Stimulated activated naive B cell treated with anti-CD40 and anti-IgM and Interleukin-4, amounts not matched to agents 10 μg/mL and 1 μg/mL and 100 μg/mL, for 72 hours (primary cell): ENCODE measurements at regions not wholly inside any gene's neighbourhood (a gene's known extent, or its start where the extent isn't known, plus 50 kb on each side); places are given as distances from the start of the nearest gene placed in this dataset.

ENCODE experiments used
- ATAC-seq, 2 donors: fragments of 150-1000 bp; cut with Tn5 transposase; replicated peaks; 2 replicates each; pipeline ENCODE4 v1.10.0; 2021; ENCODE audit warnings: moderate library complexity in 1 of 2
- DNase-seq: peaks from one replicate; pipeline ENCODE4 v3.0.0; 2021
- H3K27ac Mint-ChIP-seq: one replicate; pipeline ENCODE4 v1.8.0; 2022; ENCODE audit warnings: mild to moderate bottlenecking, mixed read lengths
- H3K27me3 Mint-ChIP-seq, 2 donors: one replicate each; pipeline ENCODE4 v1.8.0; 2022; ENCODE audit warnings: mixed read lengths in 2 of 2
- H3K36me3 Mint-ChIP-seq, 2 donors: one replicate each; pipeline ENCODE4 v1.8.0; 2022; ENCODE audit warnings: mixed read lengths in 2 of 2, mild to moderate bottlenecking in 1 of 2
- H3K4me1 Mint-ChIP-seq, 2 donors: one replicate each; pipeline ENCODE4 v1.8.0; 2022; ENCODE audit warnings: mixed read lengths in 2 of 2, mild to moderate bottlenecking in 1 of 2
- H3K4me3 Mint-ChIP-seq, 2 donors: one replicate each; pipeline ENCODE4 v1.8.0; 2022; ENCODE audit warnings: mild to moderate bottlenecking in 2 of 2, mixed read lengths in 2 of 2, moderate library complexity in 1 of 2
- H3K9me3 Mint-ChIP-seq, 2 donors: one replicate each; pipeline ENCODE4 v1.8.0; 2022; ENCODE audit warnings: mixed read lengths in 2 of 2, mild to moderate bottlenecking in 1 of 2

GRCh38 chr21:20661745-20662422 is 336.3 kb upstream of the NCAM2 start:
- no peak for ATAC-seq
- Mint-ChIP-seq H3K27ac (no peak overlapping the region), H3K27me3 (no peaks in the 10 kb centered on the region), H3K36me3 (no peaks in the 10 kb centered on the region), H3K4me3 (no peak overlapping the region), H3K4me1 (no peaks in the 10 kb centered on the region), H3K9me3 (peaks cover 3 to 6% of the 10 kb centered on the region in 2 donors)
- no peak for DNase-seq

- Mint-ChIP-seq H3K27me3 (no peaks in the 10 kb centered on the region), H3K4me1 (no peaks in the 10 kb centered on the region), H3K27ac (no peak overlapping the region), H3K36me3 (no peaks in the 10 kb centered on the region), H3K9me3 (peaks cover 3 to 6% of the 10 kb centered on the region in 2 donors), H3K4me3 (no peak overlapping the region)
- no peak for ATAC-seq
- no peak for DNase-seq
Observed at GRCh38 chr21:20662514-20662913, 335.7 kb upstream of the NCAM2 start.

GRCh38 chr21:20667931-20668330 is 330.3 kb upstream of the NCAM2 start:
- Mint-ChIP-seq H3K36me3 (no peaks in the 10 kb centered on the region), H3K27me3 (no peaks in the 10 kb centered on the region), H3K9me3 (peaks cover 5 to 12% of the 10 kb centered on the region in 2 donors), H3K4me1 (no peaks in the 10 kb centered on the region), H3K4me3 (no peak overlapping the region), H3K27ac (no peak overlapping the region)
- no peak for DNase-seq
- ATAC-seq: no peak

- no peak for DNase-seq
- H3K4me3 Mint-ChIP-seq: no peak overlapping the region
- H3K9me3 Mint-ChIP-seq: peaks cover 3 to 8% of the 10 kb centered on the region in 2 donors
Observed at GRCh38 chr21:20685475-20685874, 312.7 kb upstream of the NCAM2 start.

GRCh38 chr21:20698585-20698984 is 299.6 kb upstream of the NCAM2 start:
- peaks cover 7 to 8% of the 10 kb centered on the region in 2 donors for H3K9me3 Mint-ChIP-seq
- H3K36me3 Mint-ChIP-seq: no peaks in the 10 kb centered on the region
- no peak overlapping the region for H3K4me3 Mint-ChIP-seq
- H3K27ac Mint-ChIP-seq: no peak overlapping the region
- H3K4me1 Mint-ChIP-seq: no peaks in the 10 kb centered on the region
- ATAC-seq (no peak), DNase-seq (no peak)
- no peaks in the 10 kb centered on the region for H3K27me3 Mint-ChIP-seq

More at GRCh38 chr21:20685475-20685874, 312.7 kb upstream of the NCAM2 start:
- Mint-ChIP-seq H3K27me3 (no peaks in the 10 kb centered on the region), H3K27ac (no peak overlapping the region), H3K36me3 (no peaks in the 10 kb centered on the region), H3K4me1 (no peaks in the 10 kb centered on the region)
- ATAC-seq: no peak

- no peaks in the 10 kb centered on the region for H3K27me3 Mint-ChIP-seq
Observed at GRCh38 chr21:20701235-20701634, 297.0 kb upstream of the NCAM2 start.

GRCh38 chr21:20703112-20703767 is 295.0 kb upstream of the NCAM2 start:
- ATAC-seq: no peak
- H3K4me3 Mint-ChIP-seq: no peak overlapping the region
- H3K27me3 Mint-ChIP-seq: no peaks in the 10 kb centered on the region
- no peak for DNase-seq
- H3K36me3 Mint-ChIP-seq: no peaks in the 10 kb centered on the region
- no peaks in the 10 kb centered on the region for H3K4me1 Mint-ChIP-seq
- H3K27ac Mint-ChIP-seq: no peak overlapping the region
- peaks cover 7 to 8% of the 10 kb centered on the region in 2 donors for H3K9me3 Mint-ChIP-seq

More at GRCh38 chr21:20701235-20701634, 297.0 kb upstream of the NCAM2 start:
- peaks cover 7 to 8% of the 10 kb centered on the region in 2 donors for H3K9me3 Mint-ChIP-seq
- ATAC-seq (no peak), DNase-seq (no peak)
- no peak overlapping the region for H3K4me3 Mint-ChIP-seq
- H3K4me1 Mint-ChIP-seq: no peaks in the 10 kb centered on the region
- no peak overlapping the region for H3K27ac Mint-ChIP-seq
- no peaks in the 10 kb centered on the region for H3K36me3 Mint-ChIP-seq

- Mint-ChIP-seq H3K27me3 (no peaks in the 10 kb centered on the region), H3K36me3 (no peaks in the 10 kb centered on the region), H3K4me1 (no peaks in the 10 kb centered on the region), H3K27ac (no peak overlapping the region), H3K9me3 (peaks cover 2 to 3% of the 10 kb centered on the region in 2 donors), H3K4me3 (no peak overlapping the region)
- DNase-seq (no peak), ATAC-seq (no peak)
Observed at GRCh38 chr21:20720623-20721022, 277.6 kb upstream of the NCAM2 start.

GRCh38 chr21:20721151-20721550 is 277.1 kb upstream of the NCAM2 start:
- H3K4me1 Mint-ChIP-seq: no peaks in the 10 kb centered on the region
- no peak for DNase-seq
- no peak overlapping the region for H3K4me3 Mint-ChIP-seq
- H3K27me3 Mint-ChIP-seq: no peaks in the 10 kb centered on the region
- ATAC-seq: no peak
- no peak overlapping the region for H3K27ac Mint-ChIP-seq
- H3K36me3 Mint-ChIP-seq: no peaks in the 10 kb centered on the region
- peaks cover 2 to 3% of the 10 kb centered on the region in 2 donors for H3K9me3 Mint-ChIP-seq

- Mint-ChIP-seq H3K4me3 (no peak overlapping the region), H3K27ac (no peak overlapping the region), H3K27me3 (no peaks in the 10 kb centered on the region), H3K9me3 (peaks cover 0 to 2% of the 10 kb centered on the region in 2 donors), H3K36me3 (no peaks in the 10 kb centered on the region), H3K4me1 (no peaks in the 10 kb centered on the region)
- DNase-seq (no peak), ATAC-seq (no peak)
Observed at GRCh38 chr21:20728691-20729090, 269.5 kb upstream of the NCAM2 start.

- Mint-ChIP-seq H3K27me3 (no peaks in the 10 kb centered on the region), H3K9me3 (peaks cover 0 to 2% of the 10 kb centered on the region in 2 donors), H3K36me3 (no peaks in the 10 kb centered on the region), H3K4me1 (no peaks in the 10 kb centered on the region), H3K27ac (no peak overlapping the region), H3K4me3 (no peak overlapping the region)
- ATAC-seq (no peak), DNase-seq (no peak)
Observed at GRCh38 chr21:20729376-20729775, 268.8 kb upstream of the NCAM2 start.

- Mint-ChIP-seq H3K9me3 (peaks cover 0 to 2% of the 10 kb centered on the region in 2 donors), H3K4me3 (no peak overlapping the region), H3K4me1 (no peaks in the 10 kb centered on the region), H3K27me3 (no peaks in the 10 kb centered on the region), H3K27ac (no peak overlapping the region), H3K36me3 (no peaks in the 10 kb centered on the region)
- ATAC-seq (no peak), DNase-seq (no peak)
Observed at GRCh38 chr21:20730441-20730840, 267.8 kb upstream of the NCAM2 start.

GRCh38 chr21:20735257-20735656 is 263.0 kb upstream of the NCAM2 start:
- ATAC-seq (no peak), DNase-seq (no peak)
- Mint-ChIP-seq H3K36me3 (no peaks in the 10 kb centered on the region), H3K4me3 (no peak overlapping the region), H3K27me3 (no peaks in the 10 kb centered on the region), H3K27ac (no peak overlapping the region), H3K4me1 (no peaks in the 10 kb centered on the region), H3K9me3 (peaks cover 6 to 8% of the 10 kb centered on the region in 2 donors)

- peaks cover 6 to 10% of the 10 kb centered on the region in 2 donors for H3K9me3 Mint-ChIP-seq
- H3K36me3 Mint-ChIP-seq: no peaks in the 10 kb centered on the region
- no peaks in the 10 kb centered on the region for H3K4me1 Mint-ChIP-seq
- no peak overlapping the region for H3K27ac Mint-ChIP-seq
- ATAC-seq: no peak
- H3K4me3 Mint-ChIP-seq: no peak overlapping the region
- no peak for DNase-seq
- H3K27me3 Mint-ChIP-seq: no peaks in the 10 kb centered on the region
Observed at GRCh38 chr21:20737227-20737913, 260.8 kb upstream of the NCAM2 start.

- H3K4me3 Mint-ChIP-seq: no peak overlapping the region
Observed at GRCh38 chr21:20739421-20739820, 258.8 kb upstream of the NCAM2 start.

More at GRCh38 chr21:20739421-20739820, 258.8 kb upstream of the NCAM2 start:
- H3K27me3 Mint-ChIP-seq: no peaks in the 10 kb centered on the region
- no peaks in the 10 kb centered on the region for H3K36me3 Mint-ChIP-seq
- no peak for DNase-seq
- no peaks in the 10 kb centered on the region for H3K4me1 Mint-ChIP-seq
- no peak for ATAC-seq
- peaks cover 6 to 10% of the 10 kb centered on the region in 2 donors for H3K9me3 Mint-ChIP-seq
- no peak overlapping the region for H3K27ac Mint-ChIP-seq
